H1 (cell line): ENCODE measurements at regions not wholly inside any gene's neighbourhood (a gene's known extent, or its start where the extent isn't known, plus 50 kb on each side); places are given as distances from the start of the nearest gene placed in this dataset.

Experiments
- CTCF ChIA-PET: fragments of 300-600 bp; sonication (Branson Sonifier 250); formaldehyde crosslinking; loops from one replicate; lab custom pipeline; 2021; ENCODE audit not compliant: partially characterized antibody; lab: Charles Lee
- POLR2A ChIA-PET: fragments of 300-600 bp; sonication (Branson Sonifier 250); formaldehyde crosslinking; loops from one replicate; lab custom pipeline; 2021; ENCODE audit warnings: inconsistent platforms; ENCODE audit not compliant: partially characterized antibody; lab: Charles Lee
- DNase-seq, 2 experiments: peaks; one replicate each; pipeline versions ENCODE4 v3.0.0 to v3.0.0-alpha.2; 2010 to 2022; ENCODE audit warnings: low spot score in 2 of 2, low read depth in 1 of 2, mixed read lengths in 1 of 2
- FAIRE-seq: peaks from 2 replicates; lab custom pipeline; 2011; peaks lifted over from hg19 to GRCh38; lab: Jason Lieb, UNC
- H2AFZ ChIP-seq: 2 replicates; pipeline ENCODE4 v1.8.1; 2012; ENCODE audit warnings: low read length, inconsistent platforms
- H2AK5ac ChIP-seq: 2 replicates; pipeline ENCODE4 v1.6.1; 2013; ENCODE audit warnings: low read depth, low read length
- H2BK120ac ChIP-seq: replicated peaks from 2 replicates; pipeline ENCODE3; 2013; ENCODE audit warnings: low read depth, low read length, inconsistent platforms
- H2BK12ac ChIP-seq: 2 replicates; pipeline ENCODE4 v1.6.1; 2013; ENCODE audit warnings: low read depth, low read length
- H2BK15ac ChIP-seq: 2 replicates; pipeline ENCODE4 v1.6.1; 2013; ENCODE audit warnings: low read length
- H2BK20ac ChIP-seq: 2 replicates; pipeline ENCODE4 v1.6.1; 2013; ENCODE audit warnings: low read length
- H2BK5ac ChIP-seq: 2 replicates; pipeline ENCODE4 v1.6.1; 2013; ENCODE audit warnings: low read depth, low read length
- H3K14ac ChIP-seq: 2 replicates; pipeline ENCODE4 v1.6.1; 2013; ENCODE audit warnings: inconsistent platforms; ENCODE audit not compliant: insufficient read length
- H3K18ac ChIP-seq: 2 replicates; pipeline ENCODE4 v1.6.1; 2013; ENCODE audit warnings: low read length; ENCODE audit errors: extremely low read depth
- H3K23ac ChIP-seq: 2 replicates; pipeline ENCODE4 v1.6.1; 2013; ENCODE audit warnings: inconsistent platforms; ENCODE audit not compliant: insufficient read length
- H3K23me2 ChIP-seq: 2 replicates; pipeline ENCODE4 v1.6.1; 2013; ENCODE audit warnings: low read depth, low read length
- H3K27ac ChIP-seq: 2 replicates; pipeline ENCODE4 v1.6.1; 2011; ENCODE audit warnings: low read depth, low read length, inconsistent platforms
- H3K27me3 ChIP-seq, 4 experiments: replicated peaks in 1 of 4; 1 replicate in 1 of 4; 2 replicates in 3 of 4; pipeline versions ENCODE4 v1.6.1 to v1.8.1; 2011 to 2013; ENCODE audit warnings: low read length in 3 of 4, mild to moderate bottlenecking in 3 of 4, inconsistent platforms in 2 of 4, mixed read lengths in 2 of 4, moderate library complexity in 1 of 4; ENCODE audit not compliant: control insufficient read depth in 3 of 4, insufficient read depth in 3 of 4; ENCODE audit errors: extremely low read depth in 1 of 4
- H3K36me3 ChIP-seq, 4 experiments: 2 replicates each; pipeline versions ENCODE4 v1.6.1 to v1.8.1; 2011 to 2013; ENCODE audit warnings: mild to moderate bottlenecking in 4 of 4, low read length in 3 of 4, moderate library complexity in 2 of 4, control low read depth in 1 of 4, inconsistent platforms in 1 of 4; ENCODE audit not compliant: insufficient read depth in 4 of 4, control insufficient read depth in 2 of 4
- H3K4ac ChIP-seq: replicated peaks from 2 replicates; pipeline ENCODE3; 2013; ENCODE audit warnings: low read length, low read depth, mixed read lengths, inconsistent platforms; ENCODE audit not compliant: insufficient read length
- H3K4me1 ChIP-seq, 4 experiments: replicated peaks in 1 of 4; 1 replicate in 1 of 4; 2 replicates in 3 of 4; pipeline versions ENCODE4 v1.6.1 to v1.8.1; 2011 to 2013; ENCODE audit warnings: low read length in 3 of 4, inconsistent platforms in 2 of 4, mixed read lengths in 1 of 4; ENCODE audit not compliant: insufficient read depth in 4 of 4, control insufficient read depth in 3 of 4
- H3K4me2 ChIP-seq, 2 experiments: 2 replicates each; pipeline versions ENCODE4 v1.6.1 to v1.8.1; 2011 to 2013; ENCODE audit warnings: low read depth in 2 of 2, low read length in 2 of 2, control low read depth in 1 of 2, inconsistent platforms in 1 of 2, mild to moderate bottlenecking in 1 of 2; ENCODE audit not compliant: insufficient read depth in 1 of 2
- H3K4me3 ChIP-seq, 4 experiments: fragments of 200-600, 300-600 bp in 1 of 4; sonication (generic), shearing (Covaris generic), sonication (Bioruptor Twin) in 1 of 4; 2 replicates each; pipeline versions ENCODE4 v1.5.1 to v1.8.1; 2011 to 2016; ENCODE audit warnings: low read length in 4 of 4, low read depth in 3 of 4, control low read depth in 2 of 4, inconsistent platforms in 2 of 4, mild to moderate bottlenecking in 2 of 4, mixed read lengths in 1 of 4, moderate library complexity in 1 of 4; ENCODE audit not compliant: insufficient read depth in 2 of 4; ENCODE audit errors: extremely low read depth in 1 of 4
- H3K56ac ChIP-seq: replicated peaks from 2 replicates; pipeline ENCODE3; 2013; ENCODE audit warnings: low read depth, mild to moderate bottlenecking, mixed read lengths, low read length, inconsistent platforms; ENCODE audit not compliant: insufficient read length
- H3K79me1 ChIP-seq: 2 replicates; pipeline ENCODE4 v1.6.1; 2013; ENCODE audit warnings: low read depth, low read length, control low read depth
- H3K79me2 ChIP-seq, 2 experiments: 2 replicates each; pipeline versions ENCODE4 v1.6.1 to v1.8.1; 2012 to 2013; ENCODE audit warnings: low read length in 2 of 2, mild to moderate bottlenecking in 2 of 2, inconsistent platforms in 1 of 2; ENCODE audit not compliant: insufficient read depth in 2 of 2, control insufficient read depth in 1 of 2
- H3K9ac ChIP-seq, 4 experiments: replicated peaks in 1 of 4; 1 replicate in 1 of 4; 2 replicates in 3 of 4; pipeline versions ENCODE4 v1.6.1 to v1.8.1; 2011 to 2013; ENCODE audit warnings: low read depth in 3 of 4, low read length in 3 of 4, control low read depth in 2 of 4, mild to moderate bottlenecking in 2 of 4, moderate library complexity in 2 of 4, inconsistent platforms in 1 of 4; ENCODE audit errors: extremely low read depth in 1 of 4
- H3K9me3 ChIP-seq, 2 experiments: 2 replicates each; pipeline versions ENCODE4 v1.6.1 to v1.8.1; 2012 to 2013; ENCODE audit warnings: mild to moderate bottlenecking in 2 of 2, moderate library complexity in 2 of 2, control low read depth in 1 of 2, inconsistent platforms in 1 of 2, low read depth in 1 of 2, low read length in 1 of 2, mixed read lengths in 1 of 2; ENCODE audit not compliant: insufficient read depth in 2 of 2
- H4K20me1 ChIP-seq, 2 experiments: replicated peaks in 1 of 2; 2 replicates each; pipeline versions ENCODE3 to v1.8.1; 2011 to 2013; ENCODE audit warnings: inconsistent platforms in 2 of 2, low read length in 2 of 2, mild to moderate bottlenecking in 1 of 2; ENCODE audit not compliant: insufficient read depth in 2 of 2, control insufficient read depth in 1 of 2
- H4K5ac ChIP-seq: 2 replicates; pipeline ENCODE4 v1.6.1; 2013; ENCODE audit warnings: low read length, low read depth, mixed read lengths, inconsistent platforms; ENCODE audit not compliant: insufficient read length
- H4K8ac ChIP-seq: 2 replicates; pipeline ENCODE4 v1.8.0; 2013; ENCODE audit warnings: mild to moderate bottlenecking, moderate library complexity, low read length, inconsistent platforms; ENCODE audit not compliant: insufficient read depth; ENCODE audit errors: extremely low read depth
- H4K91ac ChIP-seq: replicated peaks from 2 replicates; pipeline ENCODE3; 2013; ENCODE audit warnings: low read length, mixed read lengths, inconsistent platforms; ENCODE audit not compliant: insufficient read length
- BACH1 ChIP-seq: IDR thresholded peaks from 2 replicates; pipeline ENCODE4 v1.6.1; 2012; ENCODE audit warnings: low read length, improper control_type of control experiment
- EZH2 ChIP-seq: fragments of 200-600 bp; sonication (generic); IDR thresholded peaks from 2 replicates; pipeline ENCODE4 v1.7.1; 2012; ENCODE audit warnings: low read depth, mild to moderate bottlenecking, moderate library complexity, low read length, inconsistent platforms; ENCODE audit not compliant: severe bottlenecking
- WGBS, 2 experiments: shearing (Covaris generic) in 1 of 2; methylation state at CpG; one replicate each; pipeline versions ENCODE4 v1.1.6 to v1.1.7; 2013 to 2015; ENCODE audit warnings: low lambda C conversion rate in 2 of 2, mixed read lengths in 2 of 2, inconsistent platforms in 1 of 2, low coverage in 1 of 2, missing lambda C conversion rate in 1 of 2; ENCODE audit not compliant: insufficient replicate concordance in 2 of 2, insufficient coverage in 1 of 2, insufficient read length in 1 of 2; ENCODE audit errors: extremely low coverage in 1 of 2, missing lambda C conversion rate in 1 of 2; 5-methylcytosine and 5-hydroxymethylcytosine counted together

DNA sequence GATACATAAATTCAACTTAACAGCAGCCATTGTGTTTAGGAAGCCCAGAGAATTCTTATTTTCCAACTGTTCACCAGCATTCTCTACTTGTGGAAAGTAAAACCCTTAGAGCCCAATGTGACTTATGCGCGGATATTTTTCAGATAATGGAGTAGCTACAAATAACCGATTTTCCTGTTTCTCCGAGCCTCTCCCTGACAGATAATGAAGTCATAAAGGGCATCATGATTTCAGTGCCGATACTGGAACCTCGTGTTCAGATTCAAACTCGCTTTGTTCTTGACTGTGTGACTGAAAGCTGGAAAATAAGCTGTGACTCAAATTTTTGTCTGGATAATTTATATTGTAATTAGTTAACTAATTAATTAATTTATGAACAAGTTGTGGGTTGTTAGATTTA, 228.2 kb downstream of the VAPA start:
- POLR2A ChIA-PET: interaction anchor here (0.6 kb wide), 1 partner anchor 79 kb away, joined by 3 read pairs; no protein-coding TSS in a partner anchor
- no peaks in the 10 kb centered on the region for H3K36me3 ChIP-seq
- H3K79me1 ChIP-seq: no peaks in the 10 kb centered on the region
- no peak overlapping the region for H2BK120ac ChIP-seq
- no peaks in the 10 kb centered on the region; the same call in 1 of the 2 replicates for H3K23me2 ChIP-seq
- H4K8ac ChIP-seq: no peak overlapping the region
- H3K56ac ChIP-seq: no peak overlapping the region
- H2BK12ac ChIP-seq: no peak overlapping the region
- no peak overlapping the region for H4K5ac ChIP-seq
- no peaks in the 10 kb centered on the region for H3K9me3 ChIP-seq
- H3K79me2 ChIP-seq: no peaks in the 10 kb centered on the region
- no peak overlapping the region for H2BK20ac ChIP-seq
- H3K23ac ChIP-seq: no peak overlapping the region
- no peak overlapping the region for H3K14ac ChIP-seq
- H3K27me3 ChIP-seq: no peaks in the 10 kb centered on the region; a peak in 1 of 7 replicates
- H2AK5ac ChIP-seq: no peak overlapping the region
- WGBS, 2 experiments: 92% methylated on average over 7 of the region's 7 CpGs; no CpG with 5 or more reads in 1 of the 2 experiments
- no peak overlapping the region for H2AFZ ChIP-seq
- TF ChIP-seq BACH1 (no peak), EZH2 (no peak)
- CTCF ChIA-PET: interaction anchor here (0.6 to 1.4 kb wide), 2 partner anchors 12 to 90 kb away, joined by 3 to 4 read pairs; no protein-coding TSS in a partner anchor
- no peak overlapping the region for H2BK15ac ChIP-seq
- no peak overlapping the region for H3K18ac ChIP-seq
- FAIRE-seq: no peak
- no peak overlapping the region for H4K91ac ChIP-seq
- no peak overlapping the region for H3K4ac ChIP-seq
- no peak overlapping the region for H3K9ac ChIP-seq
- no peaks in the 10 kb centered on the region for H4K20me1 ChIP-seq
- no peak overlapping the region for H3K4me3 ChIP-seq
- H2BK5ac ChIP-seq: no peak overlapping the region
- no peak overlapping the region for H3K4me2 ChIP-seq
- no peak overlapping the region for H3K27ac ChIP-seq
- peaks cover 2 to 14% (median 9%) of the 10 kb centered on the region in 4 experiments; a peak in 5 of 7 replicates for H3K4me1 ChIP-seq
- DNase-seq: no peak
